ENCODE measurements at regions not wholly inside any gene's neighbourhood (a gene's known extent, or its start where the extent isn't known, plus 50 kb on each side); places are given as distances from the start of the nearest gene placed in this dataset.

DNA sequence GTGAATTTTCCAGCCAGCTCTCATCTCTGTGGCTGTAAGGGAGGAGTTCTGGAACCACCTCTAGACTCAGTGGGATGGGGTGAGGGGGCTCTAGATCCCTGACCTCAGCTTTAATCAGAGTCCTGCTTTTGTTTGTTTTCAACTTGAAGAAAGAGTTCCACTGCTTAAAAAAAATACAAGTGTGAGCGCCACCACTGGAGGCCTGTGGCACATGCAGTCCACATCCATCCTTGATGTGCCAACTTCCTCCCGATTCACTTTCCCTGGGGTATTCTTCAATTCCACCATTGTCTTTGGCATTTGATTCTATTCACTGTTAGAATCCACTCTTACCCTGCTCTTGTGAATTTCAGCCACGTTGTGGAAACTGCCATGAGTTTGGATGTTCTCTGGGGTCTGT, 62.4 kb upstream of the GJB6 start:
- TF ChIP-seq, protein P1, sequence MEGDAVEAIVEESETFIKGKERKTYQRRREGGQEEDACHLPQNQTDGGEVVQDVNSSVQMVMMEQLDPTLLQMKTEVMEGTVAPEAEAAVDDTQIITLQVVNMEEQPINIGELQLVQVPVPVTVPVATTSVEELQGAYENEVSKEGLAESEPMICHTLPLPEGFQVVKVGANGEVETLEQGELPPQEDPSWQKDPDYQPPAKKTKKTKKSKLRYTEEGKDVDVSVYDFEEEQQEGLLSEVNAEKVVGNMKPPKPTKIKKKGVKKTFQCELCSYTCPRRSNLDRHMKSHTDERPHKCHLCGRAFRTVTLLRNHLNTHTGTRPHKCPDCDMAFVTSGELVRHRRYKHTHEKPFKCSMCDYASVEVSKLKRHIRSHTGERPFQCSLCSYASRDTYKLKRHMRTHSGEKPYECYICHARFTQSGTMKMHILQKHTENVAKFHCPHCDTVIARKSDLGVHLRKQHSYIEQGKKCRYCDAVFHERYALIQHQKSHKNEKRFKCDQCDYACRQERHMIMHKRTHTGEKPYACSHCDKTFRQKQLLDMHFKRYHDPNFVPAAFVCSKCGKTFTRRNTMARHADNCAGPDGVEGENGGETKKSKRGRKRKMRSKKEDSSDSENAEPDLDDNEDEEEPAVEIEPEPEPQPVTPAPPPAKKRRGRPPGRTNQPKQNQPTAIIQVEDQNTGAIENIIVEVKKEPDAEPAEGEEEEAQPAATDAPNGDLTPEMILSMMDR (IDR thresholded peaks at IDR 0.05), result no peak
- TF ChIP-seq POLR2AphosphoS5 (IDR thresholded peaks at IDR 0.05) (no peak), POLR2A (IDR thresholded peaks at IDR 0.05) (no peak), EP300 (IDR thresholded peaks at IDR 0.05) (no peak)
